Activated CD4-positive, alpha-beta T cell treated with anti-CD3 and anti-CD28 coated beads, Interleukin-2, Interleukin-4, amounts not matched to agents 100 ng/mL and 50 ng/mL, durations not matched to agents 16 hours and 8 hours (primary cell): ENCODE measurements at regions not wholly inside any gene's neighbourhood (a gene's known extent, or its start where the extent isn't known, plus 50 kb on each side); places are given as distances from the start of the nearest gene placed in this dataset.

ENCODE experiments used
- DNase-seq: peaks from one replicate; pipeline ENCODE4 v3.0.0-alpha.2; 2020; ENCODE audit warnings: low spot score

- DNase-seq: no peak
These were observed 75.3 kb downstream of the NAP1L3 start for GRCh38 chrX:93598076-93598475.

- DNase-seq: no peak
These were observed 78.6 kb downstream of the NAP1L3 start for GRCh38 chrX:93594780-93595179.

DNA sequence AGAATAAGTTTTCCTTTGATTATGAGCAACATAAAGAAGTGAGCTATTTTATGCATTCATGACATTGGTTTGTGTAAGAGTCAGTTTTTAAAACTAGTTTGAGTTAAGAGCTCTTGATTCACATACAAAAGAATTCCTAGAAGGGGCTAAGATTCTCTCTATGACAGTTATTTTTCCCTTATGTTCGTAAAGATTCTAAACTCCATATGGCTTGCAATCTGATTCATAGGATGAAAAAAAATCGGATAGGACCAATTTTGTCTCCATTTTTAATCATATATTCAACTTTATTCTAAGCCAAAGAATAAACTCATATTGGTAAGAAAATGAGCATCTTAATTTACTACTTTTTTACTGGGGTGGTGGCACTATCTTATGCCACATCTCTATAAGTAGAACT lies 79.4 kb downstream of the NAP1L3 start:
- no peak for DNase-seq

DNA sequence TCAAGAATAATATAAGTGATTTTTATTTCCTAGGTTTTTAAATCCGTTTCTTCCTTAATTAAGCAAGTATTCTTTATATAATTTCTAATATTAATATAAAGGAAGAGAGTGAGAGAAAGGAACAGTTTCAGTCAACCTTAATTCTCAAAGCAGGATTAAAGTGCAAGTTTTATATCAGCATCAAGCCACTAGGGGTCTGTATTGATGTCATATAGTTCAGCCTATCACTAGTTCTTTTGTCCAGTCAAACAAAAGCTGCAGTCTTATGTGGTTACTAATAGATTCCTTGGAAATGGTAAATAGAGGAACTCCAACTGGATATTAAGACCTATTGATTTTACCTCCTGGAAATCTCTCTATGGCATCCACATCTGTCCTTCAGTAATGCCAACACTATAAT lies 82.0 kb downstream of the NAP1L3 start:
- no peak for DNase-seq

- no peak for DNase-seq
These were observed 87.7 kb downstream of the NAP1L3 start for GRCh38 chrX:93585661-93586060.

DNA sequence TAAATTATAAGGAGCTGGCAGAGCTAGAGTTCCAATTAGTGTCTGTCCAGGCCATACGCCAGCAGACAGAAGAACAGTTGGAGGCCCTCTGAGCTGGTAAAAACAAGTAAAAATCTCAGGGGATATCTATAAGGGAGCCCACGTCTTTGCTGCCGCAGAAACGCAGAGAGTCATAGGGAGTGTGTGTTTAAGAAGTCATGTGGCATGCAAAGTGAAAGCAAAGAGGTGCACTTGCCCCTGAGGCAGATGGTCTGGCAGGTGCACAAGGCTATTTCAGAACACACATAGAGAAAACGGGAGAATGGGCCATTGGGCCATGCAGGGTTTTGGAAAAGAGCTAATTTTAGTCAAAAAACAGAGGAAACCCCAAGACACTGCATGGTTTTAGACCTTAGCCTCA lies 92.7 kb downstream of the NAP1L3 start:
- DNase-seq: no peak

DNA sequence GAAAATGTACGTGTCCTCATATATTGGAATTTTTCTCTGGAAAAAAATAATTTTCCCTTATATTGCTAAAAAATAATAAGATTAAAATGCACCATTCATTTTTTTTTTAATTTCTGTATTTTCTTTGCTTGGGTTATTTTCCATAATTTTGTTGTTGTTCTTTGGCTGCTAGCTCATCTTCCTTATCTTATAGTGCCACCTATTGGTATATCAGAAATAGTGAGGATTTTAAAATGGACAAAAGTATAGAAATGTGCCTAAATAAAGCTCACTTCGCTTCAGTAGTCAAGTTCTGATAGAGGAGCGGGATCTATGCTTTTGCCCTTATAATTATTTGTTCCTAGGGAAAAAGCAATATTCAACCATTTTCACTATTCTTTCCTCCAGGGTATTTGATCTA lies 134.8 kb downstream of the NAP1L3 start:
- peak; percentile 0 for DNase-seq

DNA sequence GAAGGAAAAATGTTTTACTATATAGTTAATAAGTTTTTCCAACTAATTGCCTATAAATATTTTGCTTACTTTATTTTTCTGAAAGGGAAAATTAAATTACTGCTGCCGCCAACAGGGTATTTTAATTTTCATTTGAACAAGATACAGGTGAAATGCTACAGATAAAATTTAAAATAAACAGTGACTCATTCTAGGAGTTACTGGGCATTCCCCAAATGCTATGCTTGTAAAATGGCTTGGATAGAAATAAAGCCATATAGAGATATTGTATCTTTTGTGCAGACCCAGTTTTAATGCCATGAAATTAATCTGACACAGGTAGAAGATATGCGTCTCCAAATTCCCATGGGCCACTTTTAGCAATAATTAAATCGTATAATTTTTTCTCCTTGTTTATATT lies 144.5 kb downstream of the NAP1L3 start:
- DNase-seq: no peak
